ENCODE measurements at regions not wholly inside any gene's neighbourhood (a gene's known extent, or its start where the extent isn't known, plus 50 kb on each side); places are given as distances from the start of the nearest gene placed in this dataset.
A peak's percentile ranks its signal among the peaks of the same experiment; 100 is the strongest.

- ATAC-seq: peak; percentile 16
- Mint-ChIP-seq H3K27ac (no peak overlapping the region), H3K4me1 (peaks cover 17% of the 10 kb centered on the region), H3K27me3 (peaks cover 3% of the 10 kb centered on the region), H3K9me3 (ENCODE audit: low read depth) (peaks cover 4% of the 10 kb centered on the region), H3K4me3 (no peak overlapping the region), H3K36me3 (no peaks in the 10 kb centered on the region)
- CTCF ChIA-PET: no interaction called here
- no peak for DNase-seq
Observed at GRCh38 chr21:41112740-41113692, 54.9 kb upstream of the BACE2 start.

DNA sequence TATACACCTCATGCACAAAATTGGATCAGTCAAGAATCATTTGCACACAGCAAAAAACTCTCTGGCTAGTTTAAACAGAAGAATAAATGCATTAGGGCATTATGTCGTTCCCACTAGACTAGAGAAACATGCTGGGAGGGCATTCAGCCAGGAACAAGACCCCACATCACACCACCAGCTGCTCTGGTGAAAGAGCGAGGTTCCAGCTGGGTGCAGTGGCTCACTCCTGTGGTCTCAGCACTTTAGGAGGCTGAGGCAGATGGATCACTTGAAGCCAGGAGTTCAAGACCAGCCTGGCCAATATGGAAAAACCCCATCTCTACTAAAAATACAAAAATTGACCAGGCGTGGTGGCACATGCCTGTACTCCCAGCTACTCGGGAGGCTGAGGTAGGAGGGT, 52.1 kb upstream of the BACE2 start:
- ATAC-seq (no peak), DNase-seq (no peak)
- Mint-ChIP-seq H3K27ac (no peak overlapping the region), H3K27me3 (no peaks in the 10 kb centered on the region), H3K9me3 (ENCODE audit: low read depth) (peaks cover 4% of the 10 kb centered on the region), H3K4me3 (no peak overlapping the region), H3K36me3 (no peaks in the 10 kb centered on the region), H3K4me1 (peaks cover 17% of the 10 kb centered on the region)
- CTCF ChIA-PET: no interaction called here

All from activated CD8-positive, alpha-beta memory T cell treated with anti-CD3 and anti-CD28 coated beads, Interleukin-2, amount 10 ng/mL, durations not matched to agents 7 days and 5 days (primary cell).